Activated CD4-positive, CD25-positive, alpha-beta regulatory T cell treated with anti-CD3 and anti-CD28 coated beads, Interleukin-2, amount 50 U/mL, for 72 hours (primary cell): ENCODE measurements at regions not wholly inside any gene's neighbourhood (a gene's known extent, or its start where the extent isn't known, plus 50 kb on each side); places are given as distances from the start of the nearest gene placed in this dataset.

Experiments
- DNase-seq: peaks from one replicate; pipeline ENCODE4 v3.0.0; 2021

DNA sequence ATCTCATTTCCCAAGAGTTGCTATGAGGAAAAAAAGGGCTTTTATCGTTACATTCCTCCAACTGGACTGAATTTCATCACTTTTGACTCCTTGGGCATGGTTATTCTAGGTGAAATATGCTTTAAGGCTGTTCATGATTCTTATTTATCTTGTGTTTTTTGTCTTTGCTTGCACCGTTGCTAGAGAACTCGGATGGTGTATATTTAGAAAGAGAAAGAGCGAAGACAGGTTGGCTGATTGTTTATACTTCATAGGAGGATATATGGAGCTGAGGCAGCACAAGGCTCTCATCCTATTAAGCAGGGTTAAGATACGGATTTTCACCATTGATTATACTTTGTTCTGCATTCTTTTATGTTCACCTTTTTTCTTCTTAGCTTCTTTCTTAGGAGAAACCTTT is 94.9 kb upstream of the GEMIN8 start:
- no peak for DNase-seq

DNA sequence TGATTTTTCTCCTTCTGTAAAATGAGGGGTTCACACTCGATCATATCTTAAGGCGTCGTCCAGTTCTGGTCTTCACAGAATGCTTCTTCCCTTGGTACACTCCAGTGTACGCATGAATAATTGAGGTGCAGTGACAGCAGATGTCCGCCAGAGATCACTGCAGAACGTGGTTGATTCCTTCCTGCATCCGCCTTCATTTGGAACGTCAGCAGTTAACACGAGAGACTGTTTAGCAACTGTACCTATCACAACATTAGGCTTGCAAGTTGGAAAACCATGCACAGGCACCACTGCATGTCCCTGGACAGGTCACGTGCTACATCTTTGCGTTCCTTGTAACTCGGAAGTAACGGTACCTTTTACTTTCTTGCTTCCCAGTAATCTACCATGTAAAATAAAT is 66.0 kb upstream of the GEMIN8 start:
- DNase-seq: peak; percentile 29

DNA sequence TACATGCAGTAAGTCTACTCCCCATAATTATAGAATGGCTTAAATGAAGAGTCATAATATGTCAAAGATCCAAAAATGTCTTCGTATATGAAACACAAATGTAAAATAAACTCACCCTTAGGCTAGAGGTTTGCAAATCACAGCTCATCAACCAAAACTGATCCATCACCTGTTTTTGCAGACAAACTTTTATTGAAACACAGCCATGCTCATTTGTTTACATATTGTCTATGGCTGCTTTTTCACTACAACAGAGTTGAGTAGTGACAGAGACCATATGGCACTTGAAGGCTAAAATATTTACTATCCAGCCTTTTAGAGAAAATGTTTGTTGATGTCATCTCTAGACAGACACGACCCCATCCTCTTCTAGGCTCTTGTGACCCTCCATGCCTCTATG is 64.5 kb upstream of the GEMIN8 start:
- no peak for DNase-seq

DNA sequence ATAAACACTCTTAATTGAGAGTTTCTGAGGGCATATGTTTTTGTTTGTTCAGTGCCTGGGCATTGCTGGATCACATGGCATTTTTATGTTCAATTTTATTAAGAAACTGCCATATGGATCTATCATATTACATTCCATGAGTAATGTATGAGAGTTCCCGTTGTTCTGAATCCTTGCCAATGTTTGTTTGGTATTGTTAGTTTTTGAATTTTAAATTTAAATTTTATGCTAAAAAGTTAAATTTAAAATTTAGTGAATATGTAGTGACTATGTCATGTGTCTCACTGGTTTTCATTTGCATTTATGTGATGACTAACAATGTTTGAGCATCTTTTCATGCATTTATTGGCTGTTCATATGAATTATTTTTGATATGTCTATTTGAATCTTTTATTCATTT is 54.8 kb upstream of the GEMIN8 start:
- no peak for DNase-seq

DNA sequence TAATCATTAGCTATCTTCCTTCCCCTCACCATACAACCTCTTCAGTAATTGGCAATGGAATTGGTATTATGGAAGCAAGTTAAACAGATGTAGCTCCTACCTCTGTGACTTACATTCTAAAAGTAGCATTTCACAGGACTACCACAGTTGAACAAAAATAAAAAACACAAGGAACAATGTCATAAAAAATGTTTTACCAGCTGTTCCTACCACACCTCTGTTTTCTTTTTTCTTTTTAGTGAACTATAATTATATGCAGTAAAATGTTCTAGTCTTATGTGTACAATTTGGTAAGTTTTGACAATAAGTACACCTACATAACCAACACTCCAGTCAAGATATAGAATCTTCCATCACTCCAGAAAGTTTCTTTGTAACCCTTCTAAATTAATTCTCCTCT is 54.1 kb upstream of the GEMIN8 start:
- DNase-seq: no peak

DNA sequence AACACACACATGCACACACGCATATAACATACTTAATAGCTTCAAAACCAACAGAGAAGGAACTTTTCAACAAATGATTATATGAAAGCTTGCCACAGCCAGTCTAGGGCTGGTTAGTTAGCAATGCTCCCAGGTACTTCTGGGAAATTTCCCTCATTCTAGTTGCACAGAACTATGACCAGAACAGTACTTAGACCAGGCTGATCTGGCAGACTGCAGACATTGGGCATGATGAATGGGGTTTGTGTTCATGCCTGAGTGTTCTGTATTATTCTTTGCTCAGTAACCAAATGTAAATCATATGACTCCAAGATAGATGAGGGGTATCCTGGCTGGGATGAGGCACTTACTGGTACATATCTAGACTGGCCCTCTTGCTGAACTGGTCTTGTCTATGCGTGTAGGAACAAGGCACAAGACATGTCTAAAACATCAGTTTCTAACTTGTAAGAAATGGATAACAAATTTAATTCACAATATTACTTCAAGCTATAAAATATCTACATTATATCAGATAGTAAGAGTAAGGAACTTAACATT is 50.3 kb upstream of the GEMIN8 start:
- DNase-seq: no peak
